ENCODE measurements at regions not wholly inside any gene's neighbourhood (a gene's known extent, or its start where the extent isn't known, plus 50 kb on each side); places are given as distances from the start of the nearest gene placed in this dataset.

DNA sequence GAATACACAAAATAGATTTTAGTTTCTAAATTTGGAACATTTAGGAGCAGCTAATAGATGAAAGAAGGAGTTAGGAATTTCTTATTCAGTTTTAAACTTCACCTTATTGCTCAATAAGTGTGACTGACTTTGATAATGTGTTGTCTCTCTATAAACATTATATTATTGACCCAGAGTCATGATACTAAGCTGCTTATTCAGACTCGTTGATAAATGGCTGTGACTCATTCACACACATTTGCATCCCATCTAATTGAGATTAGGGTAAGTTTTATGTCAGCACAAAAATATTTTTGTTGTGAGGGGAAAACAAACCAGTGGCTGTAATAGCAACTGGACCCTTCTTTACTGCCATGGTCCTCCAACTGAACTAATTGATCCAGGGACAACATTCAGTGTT, 137.6 kb downstream of the GOLIM4 start:
- Histone ChIP-seq H3F3A (ENCODE audit: low read depth) (no peaks in the 10 kb centered on the region), H3K9me3 (ENCODE audit: insufficient read depth, low read depth, low read length) (no peaks in the 10 kb centered on the region), H3K4me3 (ENCODE audit: low read length, poor library complexity, severe bottlenecking) (no peak overlapping the region), H3K4me1 (ENCODE audit: insufficient read depth, low read length, poor library complexity, severe bottlenecking) (no peaks in the 10 kb centered on the region), H3K4me2 (ENCODE audit: low read depth, low read length, poor library complexity, severe bottlenecking) (no peak overlapping the region), H2AFZ (ENCODE audit: low read length) (no peak overlapping the region), H3K36me3 (ENCODE audit: insufficient read depth, low read length) (no peaks in the 10 kb centered on the region), H3K9me2 (replicated peaks; ENCODE audit: low read depth, low read length) (no peaks in the 10 kb centered on the region), H3K9ac (ENCODE audit: low read depth, low read length, poor library complexity, severe bottlenecking) (no peak overlapping the region), H3K27me3 (ENCODE audit: insufficient read depth, low read length, poor library complexity, severe bottlenecking) (no peaks in the 10 kb centered on the region), H3K79me2 (ENCODE audit: insufficient read depth, low read length) (no peaks in the 10 kb centered on the region), H4K20me1 (ENCODE audit: insufficient read depth, low read length, poor library complexity, severe bottlenecking) (no peaks in the 10 kb centered on the region)
- no peak for TF ChIP-seq EZH2phosphoT487 (IDR thresholded peaks at IDR 0.05; ENCODE audit: borderline replicate concordance)
- TF ChIP-seq, protein P1, sequence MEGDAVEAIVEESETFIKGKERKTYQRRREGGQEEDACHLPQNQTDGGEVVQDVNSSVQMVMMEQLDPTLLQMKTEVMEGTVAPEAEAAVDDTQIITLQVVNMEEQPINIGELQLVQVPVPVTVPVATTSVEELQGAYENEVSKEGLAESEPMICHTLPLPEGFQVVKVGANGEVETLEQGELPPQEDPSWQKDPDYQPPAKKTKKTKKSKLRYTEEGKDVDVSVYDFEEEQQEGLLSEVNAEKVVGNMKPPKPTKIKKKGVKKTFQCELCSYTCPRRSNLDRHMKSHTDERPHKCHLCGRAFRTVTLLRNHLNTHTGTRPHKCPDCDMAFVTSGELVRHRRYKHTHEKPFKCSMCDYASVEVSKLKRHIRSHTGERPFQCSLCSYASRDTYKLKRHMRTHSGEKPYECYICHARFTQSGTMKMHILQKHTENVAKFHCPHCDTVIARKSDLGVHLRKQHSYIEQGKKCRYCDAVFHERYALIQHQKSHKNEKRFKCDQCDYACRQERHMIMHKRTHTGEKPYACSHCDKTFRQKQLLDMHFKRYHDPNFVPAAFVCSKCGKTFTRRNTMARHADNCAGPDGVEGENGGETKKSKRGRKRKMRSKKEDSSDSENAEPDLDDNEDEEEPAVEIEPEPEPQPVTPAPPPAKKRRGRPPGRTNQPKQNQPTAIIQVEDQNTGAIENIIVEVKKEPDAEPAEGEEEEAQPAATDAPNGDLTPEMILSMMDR (conservative IDR thresholded peaks at IDR 0.05; ENCODE audit: low read length) = no peak

DNA sequence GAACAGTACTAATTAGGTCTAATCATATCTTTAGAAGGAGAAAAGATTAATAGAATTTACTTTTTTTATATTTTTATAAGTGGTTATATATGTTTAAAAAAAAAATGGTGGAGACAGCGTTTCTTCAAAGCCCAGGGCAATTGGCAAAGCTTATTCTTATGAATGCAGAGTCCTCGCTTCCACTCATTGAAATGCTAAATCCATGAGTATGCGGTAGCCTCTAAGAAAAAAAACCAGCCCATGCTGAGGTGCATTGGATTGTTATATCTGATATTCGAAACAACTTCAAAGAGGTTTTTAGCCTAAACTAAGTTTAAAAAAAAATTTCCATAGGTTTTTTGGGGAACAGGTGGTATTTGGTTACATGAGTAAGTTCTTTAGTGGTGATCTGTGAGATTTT, 142.8 kb downstream of the GOLIM4 start:
- no peak overlapping the region for H3K9ac ChIP-seq (ENCODE audit: low read depth, low read length, poor library complexity, severe bottlenecking)
- no peaks in the 10 kb centered on the region for H3K4me1 ChIP-seq (ENCODE audit: insufficient read depth, low read length, poor library complexity, severe bottlenecking)
- H3K27me3 ChIP-seq (ENCODE audit: insufficient read depth, low read length, poor library complexity, severe bottlenecking) = no peaks in the 10 kb centered on the region
- H2AFZ ChIP-seq (ENCODE audit: low read length) = no peak overlapping the region
- no peak overlapping the region for H3K4me3 ChIP-seq (ENCODE audit: low read length, poor library complexity, severe bottlenecking)
- no peak for TF ChIP-seq EZH2phosphoT487 (IDR thresholded peaks at IDR 0.05; ENCODE audit: borderline replicate concordance)
- TF ChIP-seq, protein P1 (conservative IDR thresholded peaks at IDR 0.05; ENCODE audit: low read length) = no peak
- no peak overlapping the region for H3K4me2 ChIP-seq (ENCODE audit: low read depth, low read length, poor library complexity, severe bottlenecking)
- no peaks in the 10 kb centered on the region for H4K20me1 ChIP-seq (ENCODE audit: insufficient read depth, low read length, poor library complexity, severe bottlenecking)
- H3K9me3 ChIP-seq (ENCODE audit: insufficient read depth, low read depth, low read length) = no peaks in the 10 kb centered on the region
- H3F3A ChIP-seq (ENCODE audit: low read depth) = no peaks in the 10 kb centered on the region
- H3K36me3 ChIP-seq (ENCODE audit: insufficient read depth, low read length) = no peaks in the 10 kb centered on the region
- H3K79me2 ChIP-seq (ENCODE audit: insufficient read depth, low read length) = no peaks in the 10 kb centered on the region
- H3K9me2 ChIP-seq (replicated peaks; ENCODE audit: low read depth, low read length) = no peaks in the 10 kb centered on the region

DNA sequence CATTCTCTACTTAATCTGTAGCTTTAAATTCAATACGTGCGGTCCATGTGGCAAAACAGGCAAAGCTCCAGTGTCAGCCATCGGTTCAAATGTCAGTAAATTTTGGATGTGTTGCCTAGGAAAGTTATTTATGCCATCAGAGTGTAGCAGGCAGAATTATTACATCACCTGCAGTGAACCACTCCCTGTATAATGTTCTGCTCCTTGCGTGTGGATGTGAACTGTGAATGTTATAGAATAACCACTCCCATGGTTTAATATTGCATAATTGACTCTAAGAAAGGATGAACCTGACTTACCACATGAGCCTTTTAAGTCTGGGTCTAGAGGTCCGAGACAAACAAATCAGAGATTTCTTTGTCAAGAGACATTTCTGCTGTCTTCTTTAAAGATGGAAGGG, 145.5 kb downstream of the GOLIM4 start:
- Histone ChIP-seq H3K27me3 (ENCODE audit: insufficient read depth, low read length, poor library complexity, severe bottlenecking) (no peaks in the 10 kb centered on the region), H2AFZ (ENCODE audit: low read length) (no peak overlapping the region), H3K4me2 (ENCODE audit: low read depth, low read length, poor library complexity, severe bottlenecking) (no peak overlapping the region), H3F3A (ENCODE audit: low read depth) (no peaks in the 10 kb centered on the region), H3K4me3 (ENCODE audit: low read length, poor library complexity, severe bottlenecking) (no peak overlapping the region), H3K9ac (ENCODE audit: low read depth, low read length, poor library complexity, severe bottlenecking) (no peak overlapping the region), H3K9me2 (replicated peaks; ENCODE audit: low read depth, low read length) (no peaks in the 10 kb centered on the region), H3K36me3 (ENCODE audit: insufficient read depth, low read length) (no peaks in the 10 kb centered on the region), H3K79me2 (ENCODE audit: insufficient read depth, low read length) (no peaks in the 10 kb centered on the region), H3K9me3 (ENCODE audit: insufficient read depth, low read depth, low read length) (no peaks in the 10 kb centered on the region), H3K4me1 (ENCODE audit: insufficient read depth, low read length, poor library complexity, severe bottlenecking) (no peaks in the 10 kb centered on the region), H4K20me1 (ENCODE audit: insufficient read depth, low read length, poor library complexity, severe bottlenecking) (no peaks in the 10 kb centered on the region)
- TF ChIP-seq EZH2phosphoT487 (IDR thresholded peaks at IDR 0.05; ENCODE audit: borderline replicate concordance) = no peak
- TF ChIP-seq, protein P1 (conservative IDR thresholded peaks at IDR 0.05; ENCODE audit: low read length) = no peak

Data from Loucy (cell line).